A549 (cell line): ENCODE measurements at regions not wholly inside any gene's neighbourhood (a gene's known extent, or its start where the extent isn't known, plus 50 kb on each side); places are given as distances from the start of the nearest gene placed in this dataset.

ENCODE experiments used
- CBX2 ChIP-seq: fragments of 200-600 bp; sonication (generic); IDR thresholded peaks from 2 replicates; pipeline ENCODE4 v1.6.1; 2016; ENCODE audit warnings: low read depth, mild to moderate bottlenecking, borderline replicate concordance
- CHD2 ChIP-seq: fragments of 150-350 bp; IDR thresholded peaks from 2 replicates; pipeline ENCODE4 v1.6.1; 2014; ENCODE audit warnings: low read length; ENCODE audit not compliant: partially characterized antibody
- NR3C1 ChIP-seq: fragments of >200 bp; sonication (Bioruptor Twin); formaldehyde crosslinking; IDR thresholded peaks from 3 replicates; pipeline ENCODE4 v1.6.1; 2017
- POLR2A ChIP-seq: IDR thresholded peaks from 2 replicates; pipeline ENCODE4 v1.6.1; 2012; ENCODE audit warnings: mild to moderate bottlenecking, low read length
- RCOR1 ChIP-seq: fragments of 150-350 bp; IDR thresholded peaks from 2 replicates; pipeline ENCODE4 v1.6.1; 2014; ENCODE audit warnings: antibody characterized with exemption, low read length, low read depth
- SMC3 ChIP-seq: fragments of >200 bp; sonication (Bioruptor Twin); formaldehyde crosslinking; IDR thresholded peaks from 3 replicates; pipeline ENCODE4 v1.6.1; 2018; ENCODE audit warnings: inconsistent platforms
- TF ChIP-seq, protein P1 (sequence below): fragments of >200 bp; sonication (Bioruptor Twin); formaldehyde crosslinking; IDR thresholded peaks from 3 replicates; pipeline ENCODE4 v1.5.1; 2016
- TF ChIP-seq, protein P2 (sequence below): fragments of 200-600 bp; sonication (generic); IDR thresholded peaks from 2 replicates; pipeline ENCODE4 v1.6.1; 2016; ENCODE audit warnings: antibody characterized with exemption, mild to moderate bottlenecking, moderate library complexity
- TF ChIP-seq, protein P3 (sequence below): IDR thresholded peaks from 2 replicates; pipeline ENCODE4 v1.6.1; 2012

DNA sequence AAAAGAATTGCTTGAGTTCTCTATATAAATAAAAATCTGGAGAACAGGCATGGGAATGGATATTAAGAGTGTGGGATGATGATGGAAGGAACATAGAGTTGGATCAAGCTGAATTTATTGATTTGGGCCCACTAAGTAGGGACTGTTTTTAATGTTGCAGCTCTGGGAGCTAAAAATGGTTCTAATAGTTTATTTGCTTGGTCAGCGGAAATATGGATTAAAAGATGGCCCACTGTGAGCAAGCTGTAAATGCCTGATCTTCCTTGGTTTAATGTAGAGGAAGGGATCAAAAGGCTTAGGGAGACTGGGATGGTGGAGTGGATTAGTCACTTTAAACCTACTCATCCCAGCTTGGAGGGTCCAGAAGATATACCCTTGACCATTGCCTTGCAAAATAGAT lies 429.4 kb upstream of the NXPH2 start:
- TF ChIP-seq CHD2 (no peak), CBX2 (no peak), RCOR1 (no peak), POLR2A (no peak), SMC3 (no peak), NR3C1 (no peak)
- TF ChIP-seq, protein P1, sequence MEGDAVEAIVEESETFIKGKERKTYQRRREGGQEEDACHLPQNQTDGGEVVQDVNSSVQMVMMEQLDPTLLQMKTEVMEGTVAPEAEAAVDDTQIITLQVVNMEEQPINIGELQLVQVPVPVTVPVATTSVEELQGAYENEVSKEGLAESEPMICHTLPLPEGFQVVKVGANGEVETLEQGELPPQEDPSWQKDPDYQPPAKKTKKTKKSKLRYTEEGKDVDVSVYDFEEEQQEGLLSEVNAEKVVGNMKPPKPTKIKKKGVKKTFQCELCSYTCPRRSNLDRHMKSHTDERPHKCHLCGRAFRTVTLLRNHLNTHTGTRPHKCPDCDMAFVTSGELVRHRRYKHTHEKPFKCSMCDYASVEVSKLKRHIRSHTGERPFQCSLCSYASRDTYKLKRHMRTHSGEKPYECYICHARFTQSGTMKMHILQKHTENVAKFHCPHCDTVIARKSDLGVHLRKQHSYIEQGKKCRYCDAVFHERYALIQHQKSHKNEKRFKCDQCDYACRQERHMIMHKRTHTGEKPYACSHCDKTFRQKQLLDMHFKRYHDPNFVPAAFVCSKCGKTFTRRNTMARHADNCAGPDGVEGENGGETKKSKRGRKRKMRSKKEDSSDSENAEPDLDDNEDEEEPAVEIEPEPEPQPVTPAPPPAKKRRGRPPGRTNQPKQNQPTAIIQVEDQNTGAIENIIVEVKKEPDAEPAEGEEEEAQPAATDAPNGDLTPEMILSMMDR, result no peak
- TF ChIP-seq, protein P2, sequence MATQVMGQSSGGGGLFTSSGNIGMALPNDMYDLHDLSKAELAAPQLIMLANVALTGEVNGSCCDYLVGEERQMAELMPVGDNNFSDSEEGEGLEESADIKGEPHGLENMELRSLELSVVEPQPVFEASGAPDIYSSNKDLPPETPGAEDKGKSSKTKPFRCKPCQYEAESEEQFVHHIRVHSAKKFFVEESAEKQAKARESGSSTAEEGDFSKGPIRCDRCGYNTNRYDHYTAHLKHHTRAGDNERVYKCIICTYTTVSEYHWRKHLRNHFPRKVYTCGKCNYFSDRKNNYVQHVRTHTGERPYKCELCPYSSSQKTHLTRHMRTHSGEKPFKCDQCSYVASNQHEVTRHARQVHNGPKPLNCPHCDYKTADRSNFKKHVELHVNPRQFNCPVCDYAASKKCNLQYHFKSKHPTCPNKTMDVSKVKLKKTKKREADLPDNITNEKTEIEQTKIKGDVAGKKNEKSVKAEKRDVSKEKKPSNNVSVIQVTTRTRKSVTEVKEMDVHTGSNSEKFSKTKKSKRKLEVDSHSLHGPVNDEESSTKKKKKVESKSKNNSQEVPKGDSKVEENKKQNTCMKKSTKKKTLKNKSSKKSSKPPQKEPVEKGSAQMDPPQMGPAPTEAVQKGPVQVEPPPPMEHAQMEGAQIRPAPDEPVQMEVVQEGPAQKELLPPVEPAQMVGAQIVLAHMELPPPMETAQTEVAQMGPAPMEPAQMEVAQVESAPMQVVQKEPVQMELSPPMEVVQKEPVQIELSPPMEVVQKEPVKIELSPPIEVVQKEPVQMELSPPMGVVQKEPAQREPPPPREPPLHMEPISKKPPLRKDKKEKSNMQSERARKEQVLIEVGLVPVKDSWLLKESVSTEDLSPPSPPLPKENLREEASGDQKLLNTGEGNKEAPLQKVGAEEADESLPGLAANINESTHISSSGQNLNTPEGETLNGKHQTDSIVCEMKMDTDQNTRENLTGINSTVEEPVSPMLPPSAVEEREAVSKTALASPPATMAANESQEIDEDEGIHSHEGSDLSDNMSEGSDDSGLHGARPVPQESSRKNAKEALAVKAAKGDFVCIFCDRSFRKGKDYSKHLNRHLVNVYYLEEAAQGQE, result no peak
- TF ChIP-seq, protein P3, sequence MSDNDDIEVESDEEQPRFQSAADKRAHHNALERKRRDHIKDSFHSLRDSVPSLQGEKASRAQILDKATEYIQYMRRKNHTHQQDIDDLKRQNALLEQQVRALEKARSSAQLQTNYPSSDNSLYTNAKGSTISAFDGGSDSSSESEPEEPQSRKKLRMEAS, result no peak
